ENCODE measurements at regions not wholly inside any gene's neighbourhood (a gene's known extent, or its start where the extent isn't known, plus 50 kb on each side); places are given as distances from the start of the nearest gene placed in this dataset.

DNA sequence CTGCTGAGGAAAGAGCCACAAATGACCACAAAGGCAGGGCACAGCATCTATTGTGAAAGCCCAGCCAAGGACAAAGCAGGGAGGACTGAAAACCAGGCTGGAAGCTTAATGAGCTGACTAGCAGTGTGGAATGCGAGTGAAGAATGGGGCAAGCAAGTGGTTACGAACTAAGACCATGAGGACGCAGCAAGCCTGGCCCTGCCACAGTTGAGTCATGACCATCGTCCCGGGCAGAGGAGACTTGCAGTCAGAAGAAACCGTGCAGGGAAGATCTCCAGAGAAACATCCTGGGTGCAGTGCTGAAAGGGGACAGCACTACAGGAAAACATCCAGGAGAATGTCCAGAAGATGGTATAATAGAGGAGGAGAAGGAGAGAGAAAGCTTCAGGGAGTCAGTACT is 120.5 kb upstream of the GYPC start:
- H3K9me3 ChIP-seq: no peaks in the 10 kb centered on the region
- ATAC-seq (no peak), DNase-seq (no peak)
- no peak overlapping the region for H3K4me3 ChIP-seq
- no peaks in the 10 kb centered on the region for H3K4me1 ChIP-seq
- in situ Hi-C loops (cut with MboI; ENCODE audit: low sequenced_read_pairs in 4 of 4) (no loop called here), intact Hi-C loops (cut with DNase I; ENCODE audit: low total_unique reads) (no loop called here)
- no peaks in the 10 kb centered on the region for H3K27me3 ChIP-seq
- no peaks in the 10 kb centered on the region for H3K36me3 ChIP-seq
- TF ChIP-seq POLR2A (IDR thresholded peaks at IDR 0.05) (no peak), CTCF (IDR thresholded peaks at IDR 0.05 in 4 of 5, conservative IDR thresholded peaks at IDR 0.05 in 1 of 5) (no peak)
- peak overlapping the region in 1 of 4 donors; percentile 31 for H3K27ac ChIP-seq

- no peaks in the 10 kb centered on the region for H3K27me3 ChIP-seq
- no peaks in the 10 kb centered on the region for H3K4me1 ChIP-seq
- ATAC-seq (no peak), DNase-seq (no peak)
- intact Hi-C loops (cut with DNase I; ENCODE audit: low total_unique reads): no loop called here
- TF ChIP-seq POLR2A (IDR thresholded peaks at IDR 0.05): no peak
- TF ChIP-seq CTCF (IDR thresholded peaks at IDR 0.05 in 4 of 5, conservative IDR thresholded peaks at IDR 0.05 in 1 of 5): no peak
- no peaks in the 10 kb centered on the region for H3K36me3 ChIP-seq
- no peak overlapping the region for H3K4me3 ChIP-seq
- in situ Hi-C loops (cut with MboI; ENCODE audit: low sequenced_read_pairs in 4 of 4): no loop called here
- no peaks in the 10 kb centered on the region for H3K9me3 ChIP-seq
- no peak overlapping the region for H3K27ac ChIP-seq
Measured at GRCh38 chr2:126536605-126537200, 119.3 kb upstream of the GYPC start.

DNA sequence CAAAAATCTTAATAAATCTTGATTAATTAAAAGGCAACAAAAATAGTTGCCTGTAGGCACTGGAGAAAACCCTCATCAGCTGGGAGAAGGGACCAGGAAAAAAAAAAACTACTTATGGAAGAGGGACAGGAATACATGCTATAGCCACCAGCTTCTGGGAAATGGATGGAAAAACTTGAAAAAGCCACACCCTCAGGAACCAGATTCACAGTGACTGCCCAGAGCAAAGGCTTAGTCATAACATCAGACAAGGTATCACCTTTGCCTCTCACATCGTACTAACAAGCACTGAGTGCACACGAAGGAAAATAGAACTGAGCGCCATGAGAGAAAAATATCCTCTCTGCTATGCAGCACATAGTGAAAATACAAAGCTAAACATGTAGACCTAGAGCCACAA is 116.9 kb upstream of the GYPC start:
- H3K27me3 ChIP-seq: no peaks in the 10 kb centered on the region
- no peaks in the 10 kb centered on the region for H3K36me3 ChIP-seq
- intact Hi-C loops (cut with DNase I; ENCODE audit: low total_unique reads): no loop called here
- in situ Hi-C loops (cut with MboI; ENCODE audit: low sequenced_read_pairs in 4 of 4): no loop called here
- ATAC-seq (no peak), DNase-seq (no peak)
- no peaks in the 10 kb centered on the region for H3K4me1 ChIP-seq
- no peak overlapping the region for H3K27ac ChIP-seq
- H3K9me3 ChIP-seq: no peaks in the 10 kb centered on the region
- no peak overlapping the region for H3K4me3 ChIP-seq
- TF ChIP-seq POLR2A (IDR thresholded peaks at IDR 0.05) (no peak), CTCF (IDR thresholded peaks at IDR 0.05 in 4 of 5, conservative IDR thresholded peaks at IDR 0.05 in 1 of 5) (no peak)

- intact Hi-C loops (cut with DNase I; ENCODE audit: low total_unique reads): no loop called here
- no peak for DNase-seq
- Histone ChIP-seq H3K4me1 (no peaks in the 10 kb centered on the region), H3K4me3 (no peak overlapping the region), H3K36me3 (no peaks in the 10 kb centered on the region), H3K9me3 (no peaks in the 10 kb centered on the region), H3K27me3 (no peaks in the 10 kb centered on the region), H3K27ac (no peak overlapping the region)
- TF ChIP-seq CTCF (IDR thresholded peaks at IDR 0.05 in 4 of 5, conservative IDR thresholded peaks at IDR 0.05 in 1 of 5): no peak
- no peak for TF ChIP-seq POLR2A (IDR thresholded peaks at IDR 0.05)
- no peak for ATAC-seq
- in situ Hi-C loops (cut with MboI; ENCODE audit: low sequenced_read_pairs in 4 of 4): no loop called here
Measured at GRCh38 chr2:126542247-126542646, 113.7 kb upstream of the GYPC start.

- TF ChIP-seq CTCF (IDR thresholded peaks at IDR 0.05 in 4 of 5, conservative IDR thresholded peaks at IDR 0.05 in 1 of 5) (no peak), POLR2A (IDR thresholded peaks at IDR 0.05) (no peak)
- ATAC-seq (no peak), DNase-seq (no peak)
- Histone ChIP-seq H3K4me3 (no peak overlapping the region), H3K27ac (no peak overlapping the region), H3K4me1 (no peaks in the 10 kb centered on the region), H3K27me3 (no peaks in the 10 kb centered on the region), H3K9me3 (no peaks in the 10 kb centered on the region), H3K36me3 (no peaks in the 10 kb centered on the region)
- in situ Hi-C loops (cut with MboI; ENCODE audit: low sequenced_read_pairs in 4 of 4): no loop called here
- intact Hi-C loops (cut with DNase I; ENCODE audit: low total_unique reads): no loop called here
Measured at GRCh38 chr2:126543081-126543480, 112.9 kb upstream of the GYPC start.

Measured in gastrocnemius medialis (tissue), 4 donors.